Neuronal stem cell (in vitro differentiated cells): ENCODE measurements at regions not wholly inside any gene's neighbourhood (a gene's known extent, or its start where the extent isn't known, plus 50 kb on each side); places are given as distances from the start of the nearest gene placed in this dataset.
"Not testable (repeated sequence)": the region's sequence is repeated elsewhere in the genome, so short reads cannot be mapped to it uniquely, and the experiment has no call there.

ENCODE experiments used
- DNase-seq: peaks from one replicate; pipeline ENCODE4 v3.0.0-alpha.2; 2013; ENCODE audit warnings: low spot score
- H2AFZ ChIP-seq: one replicate; pipeline ENCODE4 v1.6.1; 2013; ENCODE audit warnings: mild to moderate bottlenecking, low read length, inconsistent platforms
- H2AK5ac ChIP-seq: 2 replicates; pipeline ENCODE4 v1.6.1; 2013; ENCODE audit warnings: low read depth, mild to moderate bottlenecking, inconsistent platforms, low read length, moderate library complexity, mixed read lengths
- H2BK120ac ChIP-seq: 2 replicates; pipeline ENCODE4 v1.6.1; 2013; ENCODE audit warnings: low read depth, mild to moderate bottlenecking, inconsistent platforms, low read length, moderate library complexity, mixed read lengths
- H2BK12ac ChIP-seq: one replicate; pipeline ENCODE4 v1.6.1; 2013; ENCODE audit warnings: low read length, inconsistent platforms
- H2BK15ac ChIP-seq: 2 replicates; pipeline ENCODE4 v1.6.1; 2013; ENCODE audit warnings: mild to moderate bottlenecking, low read length, inconsistent platforms, mixed read lengths
- H2BK5ac ChIP-seq: one replicate; pipeline ENCODE4 v1.6.1; 2013; ENCODE audit warnings: inconsistent platforms, mild to moderate bottlenecking, low read length, moderate library complexity
- H3K14ac ChIP-seq: one replicate; pipeline ENCODE4 v1.6.1; 2013; ENCODE audit warnings: low read length, inconsistent platforms
- H3K18ac ChIP-seq: 2 replicates; pipeline ENCODE4 v1.6.1; 2013; ENCODE audit warnings: low read length, inconsistent platforms
- H3K23ac ChIP-seq: 2 replicates; pipeline ENCODE4 v1.6.1; 2013; ENCODE audit warnings: low read depth, mild to moderate bottlenecking, mixed read lengths, low read length, inconsistent platforms; ENCODE audit not compliant: poor library complexity
- H3K27ac ChIP-seq: replicated peaks from 3 replicates; pipeline ENCODE4 v1.5.1; 2013; ENCODE audit warnings: low read length, inconsistent platforms
- H3K27me3 ChIP-seq, 3 experiments: 2 replicates each; pipeline ENCODE4 v1.6.1; 2013; ENCODE audit warnings: low read length in 3 of 3, mild to moderate bottlenecking in 2 of 3, inconsistent platforms in 1 of 3, low read depth in 1 of 3, mixed read lengths in 1 of 3, moderate library complexity in 1 of 3; ENCODE audit not compliant: control insufficient read depth in 3 of 3, insufficient read depth in 3 of 3
- H3K36me3 ChIP-seq, 2 donors: replicated peaks in 1 of 2; 2 replicates each; pipeline ENCODE4 v1.6.1; 2013; ENCODE audit warnings: low read length in 2 of 2; ENCODE audit not compliant: control insufficient read depth in 2 of 2, insufficient read depth in 2 of 2
- H3K4ac ChIP-seq: 2 replicates; pipeline ENCODE4 v1.6.1; 2013; ENCODE audit warnings: inconsistent platforms, mild to moderate bottlenecking, low read length, moderate library complexity
- H3K4me1 ChIP-seq, 2 donors: 1 replicate in 1 of 2; 2 replicates in 1 of 2; pipeline ENCODE4 v1.6.1; 2013; ENCODE audit warnings: low read length in 2 of 2, low read depth in 1 of 2; ENCODE audit not compliant: control insufficient read depth in 2 of 2, insufficient read depth in 1 of 2
- H3K4me2 ChIP-seq: one replicate; pipeline ENCODE4 v1.6.1; 2013; ENCODE audit warnings: mild to moderate bottlenecking, low read length, inconsistent platforms; ENCODE audit not compliant: insufficient read depth, poor library complexity, severe bottlenecking
- H3K4me3 ChIP-seq, 2 donors: 2 replicates each; pipeline ENCODE4 v1.5.1; 2013; ENCODE audit warnings: low read length in 2 of 2, mild to moderate bottlenecking in 2 of 2, inconsistent platforms in 1 of 2, moderate library complexity in 1 of 2
- H3K79me1 ChIP-seq: one replicate; pipeline ENCODE4 v1.6.1; 2013; ENCODE audit warnings: low read depth, mild to moderate bottlenecking, inconsistent platforms, low read length, moderate library complexity
- H3K9ac ChIP-seq: one replicate; pipeline ENCODE4 v1.6.1; 2013; ENCODE audit warnings: mild to moderate bottlenecking, low read depth, low read length, inconsistent platforms; ENCODE audit not compliant: poor library complexity
- H3K9me3 ChIP-seq, 2 donors: replicated peaks in 1 of 2; 2 replicates each; pipeline versions ENCODE3 to v1.6.1; 2013; ENCODE audit warnings: low read length in 2 of 2, mild to moderate bottlenecking in 2 of 2, inconsistent platforms in 1 of 2, low read depth in 1 of 2, mixed read lengths in 1 of 2, moderate library complexity in 1 of 2; ENCODE audit not compliant: control insufficient read depth in 2 of 2, insufficient read depth in 1 of 2
- H4K8ac ChIP-seq: one replicate; pipeline ENCODE4 v1.6.1; 2013; ENCODE audit warnings: low read depth, mild to moderate bottlenecking, inconsistent platforms, low read length, moderate library complexity
- H4K91ac ChIP-seq: one replicate; pipeline ENCODE4 v1.6.1; 2013; ENCODE audit warnings: low read length, low read depth, mild to moderate bottlenecking, inconsistent platforms; ENCODE audit not compliant: poor library complexity
- WGBS, 2 donors: extraction: QIAGEN DNeasy Blood & Tissue Kit; methylation state at CpG; one replicate each; pipeline ENCODE4 v1.1.7; 2013; ENCODE audit warnings: missing lambda C conversion rate in 2 of 2, mixed read lengths in 1 of 2; ENCODE audit not compliant: insufficient read length in 2 of 2, insufficient replicate concordance in 1 of 2; ENCODE audit errors: extremely low coverage in 2 of 2; 5-methylcytosine and 5-hydroxymethylcytosine counted together

- H3K4ac ChIP-seq = no peak overlapping the region
- H2BK5ac ChIP-seq = no peak overlapping the region
- no peak overlapping the region for H3K4me2 ChIP-seq
- H3K9me3 ChIP-seq = no peaks in the 10 kb centered on the region
- DNase-seq = no peak
- H3K79me1 ChIP-seq = peaks cover 2% of the 10 kb centered on the region
- no CpG with 5 or more reads among the region's 6 CpGs for WGBS, 2 donors
- no peak overlapping the region for H3K27ac ChIP-seq
- peak overlapping the region; percentile 30 for H3K9ac ChIP-seq
- H2BK12ac ChIP-seq = peak overlapping the region; percentile 7
- no peak overlapping the region for H2AFZ ChIP-seq
- H2BK120ac ChIP-seq = no peak overlapping the region
- peak overlapping the region; percentile 64 for H3K18ac ChIP-seq
- H3K36me3 ChIP-seq = no peaks in the 10 kb centered on the region
- H2BK15ac ChIP-seq = no peak overlapping the region
- peaks cover 0 to 18% (median 3%) of the 10 kb centered on the region in 3 experiments for H3K27me3 ChIP-seq
- no peaks in the 10 kb centered on the region for H3K4me1 ChIP-seq
- H3K14ac ChIP-seq = no peak overlapping the region
- H2AK5ac ChIP-seq = peak overlapping the region; percentile 3
- no peak overlapping the region for H3K23ac ChIP-seq
- H3K4me3 ChIP-seq = no peak overlapping the region
- no peak overlapping the region for H4K8ac ChIP-seq
- H4K91ac ChIP-seq = no peak overlapping the region
Measured at GRCh38 chr4:1551211-1551610, 132.9 kb downstream of the FAM53A start.

- peaks cover 2% of the 10 kb centered on the region for H3K79me1 ChIP-seq
- peak overlapping the region; percentile 44 for H3K9ac ChIP-seq
- peak overlapping the region; percentile 84 for H2AK5ac ChIP-seq
- no peak overlapping the region for H4K8ac ChIP-seq
- H3K9me3 ChIP-seq = no peaks in the 10 kb centered on the region
- H3K27me3 ChIP-seq = peaks cover 0 to 18% (median 3%) of the 10 kb centered on the region in 3 experiments
- H2AFZ ChIP-seq = no peak overlapping the region
- peak overlapping the region; percentile 48 for H3K18ac ChIP-seq
- no peaks in the 10 kb centered on the region for H3K4me1 ChIP-seq
- H2BK120ac ChIP-seq = no peak overlapping the region
- no peak for DNase-seq
- WGBS, 2 donors = no CpG with 5 or more reads among the region's 26 CpGs
- H3K4me2 ChIP-seq = no peak overlapping the region
- no peak overlapping the region for H2BK12ac ChIP-seq
- no peak overlapping the region for H2BK15ac ChIP-seq
- no peak overlapping the region for H2BK5ac ChIP-seq
- no peak overlapping the region for H3K14ac ChIP-seq
- no peaks in the 10 kb centered on the region for H3K36me3 ChIP-seq
- no peak overlapping the region for H3K4me3 ChIP-seq
- no peak overlapping the region for H3K4ac ChIP-seq
- peak overlapping the region; percentile 31 for H3K23ac ChIP-seq
- no peak overlapping the region for H3K27ac ChIP-seq
- H4K91ac ChIP-seq = no peak overlapping the region
Measured at GRCh38 chr4:1550122-1551070, 133.7 kb downstream of the FAM53A start.

- DNase-seq = no peak
- Histone ChIP-seq H4K91ac (no peak overlapping the region), H3K36me3 (no peaks in the 10 kb centered on the region), H3K4me3 (no peak overlapping the region), H3K27ac (no peak overlapping the region), H3K9me3 (no peaks in the 10 kb centered on the region), H3K4ac (no peak overlapping the region), H4K8ac (no peak overlapping the region), H3K4me1 (no peaks in the 10 kb centered on the region), H3K27me3 (peaks cover 0 to 22% (median 3%) of the 10 kb centered on the region in 3 experiments), H2BK120ac (no peak overlapping the region), H3K14ac (no peak overlapping the region), H3K9ac (no peak overlapping the region), H3K23ac (peak overlapping the region; percentile 25), H2BK5ac (no peak overlapping the region), H2BK15ac (no peak overlapping the region), H3K18ac (peak overlapping the region; percentile 28), H3K4me2 (no peak overlapping the region), H2AK5ac (peak overlapping the region; percentile 81), H2AFZ (no peak overlapping the region), H3K79me1 (peaks cover 2% of the 10 kb centered on the region), H2BK12ac (no peak overlapping the region)
- WGBS, 2 donors = no CpG with 5 or more reads among the region's 11 CpGs
Measured at GRCh38 chr4:1549638-1550035, 134.5 kb downstream of the FAM53A start.

GRCh38 chr4:1548827-1549637 lies 135.1 kb downstream of the FAM53A start:
- H2BK5ac ChIP-seq, H3K4ac ChIP-seq, DNase-seq, H3K4me3 ChIP-seq, H2BK12ac ChIP-seq, H3K4me1 ChIP-seq, H3K9ac ChIP-seq, H3K36me3 ChIP-seq, H3K79me1 ChIP-seq, H3K9me3 ChIP-seq, H2AFZ ChIP-seq, H3K14ac ChIP-seq, H2BK120ac ChIP-seq, H4K91ac ChIP-seq, H4K8ac ChIP-seq, H3K27ac ChIP-seq: not testable (repeated sequence)
- Histone ChIP-seq H3K27me3 (peaks cover 0 to 23% (median 3%) of the 10 kb centered on the region in 3 experiments), H3K18ac (peak overlapping the region; percentile 70), H2AK5ac (peak overlapping the region; percentile 81), H3K23ac (peak overlapping the region; percentile 43), H2BK15ac (peak overlapping the region; percentile 75), H3K4me2 (peak overlapping the region; percentile 25)
- WGBS, 2 donors = no CpG with 5 or more reads among the region's 33 CpGs
